H9 (cell line): ENCODE measurements at regions not wholly inside any gene's neighbourhood (a gene's known extent, or its start where the extent isn't known, plus 50 kb on each side); places are given as distances from the start of the nearest gene placed in this dataset.

Experiments
- DNase-seq: peaks from one replicate; pipeline ENCODE4 v3.0.0-alpha.2; 2017
- H2AFZ ChIP-seq: one replicate; pipeline ENCODE4 v1.6.1; 2013; ENCODE audit warnings: mild to moderate bottlenecking, low read length, control low read depth, moderate library complexity
- H2AK5ac ChIP-seq: 2 replicates; pipeline ENCODE4 v1.6.1; 2013; ENCODE audit warnings: low read length, control low read depth, mixed read lengths; ENCODE audit not compliant: insufficient read length
- H2BK120ac ChIP-seq: one replicate; pipeline ENCODE4 v1.6.1; 2013; ENCODE audit warnings: low read depth, mild to moderate bottlenecking, low read length, control low read depth, inconsistent platforms; ENCODE audit not compliant: poor library complexity, severe bottlenecking
- H2BK12ac ChIP-seq: 2 replicates; pipeline ENCODE4 v1.6.1; 2013; ENCODE audit warnings: low read length, control low read depth, mixed read lengths, low read depth; ENCODE audit not compliant: insufficient read length
- H2BK15ac ChIP-seq: 2 replicates; pipeline ENCODE4 v1.6.1; 2013; ENCODE audit warnings: low read depth, low read length, control low read depth
- H2BK20ac ChIP-seq: one replicate; pipeline ENCODE4 v1.6.1; 2013; ENCODE audit warnings: low read depth, mild to moderate bottlenecking, low read length, control low read depth, inconsistent platforms; ENCODE audit not compliant: poor library complexity, severe bottlenecking
- H2BK5ac ChIP-seq: 2 replicates; pipeline ENCODE4 v1.6.1; 2013; ENCODE audit warnings: low read length, control low read depth, mixed read lengths; ENCODE audit not compliant: insufficient read length
- H3K14ac ChIP-seq: 2 replicates; pipeline ENCODE4 v1.6.1; 2013; ENCODE audit warnings: low read length, control low read depth; ENCODE audit not compliant: insufficient read depth
- H3K18ac ChIP-seq: 2 replicates; pipeline ENCODE4 v1.6.1; 2013; ENCODE audit warnings: low read depth, mild to moderate bottlenecking, mixed read lengths, low read length, control low read depth; ENCODE audit not compliant: insufficient read length
- H3K23ac ChIP-seq: 2 replicates; pipeline ENCODE4 v1.6.1; 2013; ENCODE audit warnings: low read length, control low read depth, mixed read lengths, low read depth; ENCODE audit not compliant: insufficient read length
- H3K23me2 ChIP-seq: 2 replicates; pipeline ENCODE4 v1.6.1; 2013; ENCODE audit warnings: low read depth, mild to moderate bottlenecking, mixed read lengths, low read length, control low read depth; ENCODE audit not compliant: insufficient read length, poor library complexity, severe bottlenecking
- H3K27ac ChIP-seq: 2 replicates; pipeline ENCODE4 v1.5.1; 2013; ENCODE audit warnings: low read length, control low read depth, mixed read lengths, low read depth; ENCODE audit not compliant: insufficient read length
- H3K27me3 ChIP-seq: 2 replicates; pipeline ENCODE4 v1.6.1; 2013; ENCODE audit warnings: low read length, control low read depth, inconsistent platforms; ENCODE audit not compliant: insufficient read depth
- H3K4ac ChIP-seq: 2 replicates; pipeline ENCODE4 v1.6.1; 2013; ENCODE audit warnings: low read depth, mild to moderate bottlenecking, control low read depth, inconsistent platforms, low read length, moderate library complexity
- H3K4me1 ChIP-seq: 2 replicates; pipeline ENCODE4 v1.6.1; 2013; ENCODE audit warnings: low read length, control low read depth, inconsistent platforms; ENCODE audit not compliant: insufficient read depth
- H3K4me2 ChIP-seq: 2 replicates; pipeline ENCODE4 v1.6.1; 2013; ENCODE audit warnings: low read length, control low read depth, mixed read lengths; ENCODE audit not compliant: insufficient read length, insufficient read depth
- H3K56ac ChIP-seq: 2 replicates; pipeline ENCODE4 v1.6.1; 2013; ENCODE audit warnings: low read depth, mild to moderate bottlenecking, mixed read lengths, low read length, control low read depth; ENCODE audit not compliant: insufficient read length
- H3K79me1 ChIP-seq: 2 replicates; pipeline ENCODE4 v1.6.1; 2013; ENCODE audit warnings: low read depth, mild to moderate bottlenecking, moderate library complexity, low read length, control low read depth, inconsistent platforms; ENCODE audit not compliant: insufficient read depth, poor library complexity, severe bottlenecking
- H3K79me2 ChIP-seq: 2 replicates; pipeline ENCODE4 v1.6.1; 2013; ENCODE audit warnings: low read length, control low read depth, inconsistent platforms; ENCODE audit not compliant: insufficient read depth
- H3K9ac ChIP-seq: 2 replicates; pipeline ENCODE4 v1.6.1; 2013; ENCODE audit warnings: low read length, control low read depth, mixed read lengths; ENCODE audit not compliant: insufficient read length; ENCODE audit errors: extremely low read depth
- H3K9me3 ChIP-seq: one replicate; pipeline ENCODE4 v1.6.1; 2013; ENCODE audit warnings: low read depth, low read length, inconsistent platforms; ENCODE audit not compliant: control insufficient read depth
- H3T11ph ChIP-seq: one replicate; pipeline ENCODE4 v1.6.1; 2013; ENCODE audit warnings: mild to moderate bottlenecking, low read length, control low read depth, inconsistent platforms
- H4K20me1 ChIP-seq: one replicate; pipeline ENCODE4 v1.6.1; 2013; ENCODE audit not compliant: control insufficient read depth, insufficient read length, insufficient read depth
- H4K5ac ChIP-seq: 2 replicates; pipeline ENCODE4 v1.6.1; 2013; ENCODE audit warnings: low read depth, mild to moderate bottlenecking, mixed read lengths, low read length, control low read depth; ENCODE audit not compliant: insufficient read length
- H4K8ac ChIP-seq: replicated peaks from 2 replicates; pipeline ENCODE4 v1.6.1; 2013; ENCODE audit warnings: low read length, control low read depth, mixed read lengths, low read depth; ENCODE audit not compliant: insufficient read length
- H4K91ac ChIP-seq: 2 replicates; pipeline ENCODE4 v1.6.1; 2013; ENCODE audit warnings: low read depth, mild to moderate bottlenecking, moderate library complexity, mixed read lengths, low read length, control low read depth; ENCODE audit not compliant: insufficient read length
- H3K27ac Mint-ChIP-seq, 3 experiments: 2 replicates in 2 of 3; 3 replicates in 1 of 3; pipeline ENCODE4 v1.8.0; 2020 to 2021; ENCODE audit warnings: mixed read lengths in 3 of 3, mild to moderate bottlenecking in 1 of 3, moderate library complexity in 1 of 3
- H3K27me3 Mint-ChIP-seq: 2 replicates; pipeline ENCODE4 v1.8.0; 2021; ENCODE audit warnings: low read depth, mild to moderate bottlenecking, moderate library complexity, mixed read lengths
- H3K36me3 Mint-ChIP-seq, 3 experiments: 2 replicates in 2 of 3; 3 replicates in 1 of 3; pipeline ENCODE4 v1.8.0; 2020 to 2021; ENCODE audit warnings: low read depth in 3 of 3, mixed read lengths in 3 of 3; ENCODE audit not compliant: insufficient read depth in 1 of 3
- H3K4me1 Mint-ChIP-seq, 2 experiments: 2 replicates each; pipeline ENCODE4 v1.8.0; 2020; ENCODE audit warnings: mixed read lengths in 2 of 2
- H3K4me3 Mint-ChIP-seq, 2 experiments: 2 replicates in 1 of 2; 3 replicates in 1 of 2; pipeline ENCODE4 v1.8.0; 2020 to 2021; ENCODE audit warnings: mild to moderate bottlenecking in 2 of 2, mixed read lengths in 2 of 2, moderate library complexity in 1 of 2
- H3K9me3 Mint-ChIP-seq, 2 experiments: 2 replicates in 1 of 2; 3 replicates in 1 of 2; pipeline ENCODE4 v1.8.0; 2020; ENCODE audit warnings: mild to moderate bottlenecking in 2 of 2, mixed read lengths in 2 of 2, moderate library complexity in 1 of 2
- CTCF ChIP-seq: fragments of 200-600 bp; sonication (generic); conservative IDR thresholded peaks from 3 replicates; pipeline ENCODE4 v1.8.0; 2021; ENCODE audit warnings: antibody characterized with exemption, mild to moderate bottlenecking
- WGBS: extraction: QIAGEN DNeasy Blood & Tissue Kit; methylation state at CpG from one replicate; pipeline ENCODE4 v1.1.7; 2013; ENCODE audit warnings: missing lambda C conversion rate, low lambda C conversion rate, mixed read lengths; ENCODE audit not compliant: insufficient read length; ENCODE audit errors: extremely low coverage; 5-methylcytosine and 5-hydroxymethylcytosine counted together

- Histone ChIP-seq H3K9ac (no peak overlapping the region), H3K18ac (no peak overlapping the region), H2BK15ac (no peak overlapping the region), H2AK5ac (no peak overlapping the region), H2BK120ac (no peak overlapping the region), H3K4me1 (no peaks in the 10 kb centered on the region), H3K79me2 (no peaks in the 10 kb centered on the region), H2BK5ac (no peak overlapping the region), H3K4ac (no peak overlapping the region), H2BK12ac (no peak overlapping the region), H3K4me2 (no peak overlapping the region), H4K91ac (no peak overlapping the region), H2BK20ac (no peak overlapping the region), H3K23ac (no peak overlapping the region), H4K5ac (no peak overlapping the region), H3K27me3 (no peaks in the 10 kb centered on the region), H3K14ac (no peak overlapping the region), H3K23me2 (no peaks in the 10 kb centered on the region), H3K27ac (no peak overlapping the region), H3T11ph (no peak overlapping the region), H3K9me3 (no peaks in the 10 kb centered on the region), H3K79me1 (no peaks in the 10 kb centered on the region), H2AFZ (no peak overlapping the region), H3K56ac (no peak overlapping the region), H4K20me1 (no peaks in the 10 kb centered on the region), H4K8ac (no peak overlapping the region)
- WGBS, result no CpG with 5 or more reads among the region's 3 CpGs
- no peak for TF ChIP-seq CTCF
- H3K27ac Mint-ChIP-seq, result no peak overlapping the region
- no peaks in the 10 kb centered on the region for H3K9me3 Mint-ChIP-seq
- DNase-seq, result no peak
- H3K27me3 Mint-ChIP-seq, result no peaks in the 10 kb centered on the region
- 0 out of 4 replicates have a peak, but pooled peaks cover 0 to 3% of the 10 kb centered on the region in 2 experiments for H3K4me1 Mint-ChIP-seq
- no peak overlapping the region for H3K4me3 Mint-ChIP-seq
- no peaks in the 10 kb centered on the region for H3K36me3 Mint-ChIP-seq
Observed at GRCh38 chr4:111685205-111685604, 460.0 kb upstream of the FAM241A start.
